ENCODE measurements at regions not wholly inside any gene's neighbourhood (a gene's known extent, or its start where the extent isn't known, plus 50 kb on each side); places are given as distances from the start of the nearest gene placed in this dataset.

- H3K4me3 ChIP-seq (ENCODE audit: low read depth, low read length): no peak overlapping the region
- DNase-seq (ENCODE audit: low read depth): peak; percentile 38
- no peak for TF ChIP-seq CTCF (conservative IDR thresholded peaks at IDR 0.05; ENCODE audit: low read depth, low read length)
These were observed 108.3 kb downstream of the CHST1 start for GRCh38 chr11:45556851-45557707.

- no peak for TF ChIP-seq CTCF (conservative IDR thresholded peaks at IDR 0.05; ENCODE audit: low read depth, low read length)
- H3K4me3 ChIP-seq (ENCODE audit: low read depth, low read length): no peak overlapping the region
- DNase-seq (ENCODE audit: low read depth): no peak
These were observed 111.0 kb downstream of the CHST1 start for GRCh38 chr11:45554230-45554967.

- DNase-seq (ENCODE audit: low read depth): no peak
These were observed 112.0 kb downstream of the CHST1 start for GRCh38 chr11:45553383-45553936.

GRCh38 chr11:45551191-45551713 lies 114.2 kb downstream of the CHST1 start:
- H3K4me3 ChIP-seq (ENCODE audit: low read depth, low read length): no peak overlapping the region
- DNase-seq (ENCODE audit: low read depth): no peak
- TF ChIP-seq CTCF (conservative IDR thresholded peaks at IDR 0.05; ENCODE audit: low read depth, low read length): no peak

More at GRCh38 chr11:45553383-45553936, 112.0 kb downstream of the CHST1 start:
- TF ChIP-seq CTCF (conservative IDR thresholded peaks at IDR 0.05; ENCODE audit: low read depth, low read length): no peak
- no peak overlapping the region for H3K4me3 ChIP-seq (ENCODE audit: low read depth, low read length)

- H3K4me3 ChIP-seq (ENCODE audit: low read depth, low read length): no peak overlapping the region
- no peak for TF ChIP-seq CTCF (conservative IDR thresholded peaks at IDR 0.05; ENCODE audit: low read depth, low read length)
These were observed 116.2 kb downstream of the CHST1 start for GRCh38 chr11:45549257-45549656.

GRCh38 chr11:45546366-45546765 lies 119.1 kb downstream of the CHST1 start:
- no peak for TF ChIP-seq CTCF (conservative IDR thresholded peaks at IDR 0.05; ENCODE audit: low read depth, low read length)
- H3K4me3 ChIP-seq (ENCODE audit: low read depth, low read length): no peak overlapping the region
- no peak for DNase-seq (ENCODE audit: low read depth)

More at GRCh38 chr11:45549257-45549656, 116.2 kb downstream of the CHST1 start:
- no peak for DNase-seq (ENCODE audit: low read depth)
